ENCODE measurements at regions not wholly inside any gene's neighbourhood (a gene's known extent, or its start where the extent isn't known, plus 50 kb on each side); places are given as distances from the start of the nearest gene placed in this dataset.
"Not testable (repeated sequence)": the region's sequence is repeated elsewhere in the genome, so short reads cannot be mapped to it uniquely, and the experiment has no call there.

GRCh38 chr3:110969229-110970211 lies 102.1 kb upstream of the NECTIN3 start:
- H3K9me3 Mint-ChIP-seq: peaks cover 4 to 5% of the 10 kb centered on the region in 2 donors
- H3K36me3 Mint-ChIP-seq (ENCODE audit: insufficient read depth in 2 of 2): peaks cover 2 to 3% of the 10 kb centered on the region in 2 donors
- no peak overlapping the region for H3K27ac Mint-ChIP-seq
- no peak for DNase-seq
- ATAC-seq (replicated peaks in 1 of 2): no peak
- H3K27me3 Mint-ChIP-seq (ENCODE audit: low read depth): peaks cover 5% of the 10 kb centered on the region
- no peak overlapping the region for H3K4me3 Mint-ChIP-seq
- H3K4me1 Mint-ChIP-seq (ENCODE audit: low read depth): no peaks in the 10 kb centered on the region

- H3K36me3 Mint-ChIP-seq (ENCODE audit: insufficient read depth in 2 of 2): peaks cover 2 to 3% of the 10 kb centered on the region in 2 donors
- H3K27ac Mint-ChIP-seq: no peak overlapping the region
These were observed 100.5 kb upstream of the NECTIN3 start for GRCh38 chr3:110971010-110971601.

GRCh38 chr3:110973263-110973895 lies 98.2 kb upstream of the NECTIN3 start:
- ATAC-seq (replicated peaks in 1 of 2) (no peak), DNase-seq (no peak)
- Mint-ChIP-seq H3K9me3 (peaks cover 0 to 4% of the 10 kb centered on the region in 2 donors), H3K27ac (no peak overlapping the region), H3K27me3 (ENCODE audit: low read depth) (peaks cover 13% of the 10 kb centered on the region), H3K4me3 (no peak overlapping the region), H3K4me1 (ENCODE audit: low read depth) (no peaks in the 10 kb centered on the region), H3K36me3 (ENCODE audit: insufficient read depth in 2 of 2) (peaks cover 2 to 3% of the 10 kb centered on the region in 2 donors)

More at GRCh38 chr3:110971010-110971601, 100.5 kb upstream of the NECTIN3 start:
- Mint-ChIP-seq H3K4me3 (no peak overlapping the region), H3K27me3 (ENCODE audit: low read depth) (peaks cover 8% of the 10 kb centered on the region), H3K9me3 (peaks cover 3 to 4% of the 10 kb centered on the region in 2 donors), H3K4me1 (ENCODE audit: low read depth) (no peaks in the 10 kb centered on the region)
- ATAC-seq (replicated peaks in 1 of 2) (no peak), DNase-seq (no peak)

- Mint-ChIP-seq H3K27me3 (ENCODE audit: low read depth) (peaks cover 13% of the 10 kb centered on the region), H3K27ac (no peak overlapping the region), H3K4me1 (ENCODE audit: low read depth) (no peaks in the 10 kb centered on the region), H3K4me3 (no peak overlapping the region), H3K9me3 (peaks cover 0 to under 1% of the 10 kb centered on the region in 2 donors), H3K36me3 (ENCODE audit: insufficient read depth in 2 of 2) (no peaks in the 10 kb centered on the region)
- ATAC-seq (replicated peaks in 1 of 2): no peak
- no peak for DNase-seq
These were observed 96.7 kb upstream of the NECTIN3 start for GRCh38 chr3:110974902-110975301.

GRCh38 chr3:110984456-110985250 lies 87.0 kb upstream of the NECTIN3 start:
- Mint-ChIP-seq H3K27me3 (ENCODE audit: low read depth) (peaks cover 17% of the 10 kb centered on the region), H3K4me3 (no peak overlapping the region), H3K27ac (no peak overlapping the region), H3K36me3 (ENCODE audit: insufficient read depth in 2 of 2) (peaks cover 2 to 3% of the 10 kb centered on the region in 2 donors), H3K4me1 (ENCODE audit: low read depth) (no peaks in the 10 kb centered on the region), H3K9me3 (peaks cover 2 to 6% of the 10 kb centered on the region in 2 donors)
- ATAC-seq (replicated peaks in 1 of 2) (no peak), DNase-seq (no peak)

GRCh38 chr3:110989446-110989845 lies 82.2 kb upstream of the NECTIN3 start:
- peaks cover 5% of the 10 kb centered on the region in 2 donors for H3K9me3 Mint-ChIP-seq
- H3K36me3 Mint-ChIP-seq (ENCODE audit: insufficient read depth in 2 of 2): peaks cover 0 to 2% of the 10 kb centered on the region in 2 donors
- H3K27ac Mint-ChIP-seq: no peak overlapping the region
- peaks cover 21% of the 10 kb centered on the region for H3K27me3 Mint-ChIP-seq (ENCODE audit: low read depth)
- no peak overlapping the region for H3K4me3 Mint-ChIP-seq
- DNase-seq (no peak), ATAC-seq (replicated peaks in 1 of 2) (no peak)
- H3K4me1 Mint-ChIP-seq (ENCODE audit: low read depth): no peaks in the 10 kb centered on the region

GRCh38 chr3:110995461-110996231 lies 76.0 kb upstream of the NECTIN3 start:
- H3K9me3 Mint-ChIP-seq: peaks cover 0 to 5% of the 10 kb centered on the region in 2 donors
- H3K4me3 Mint-ChIP-seq: no peak overlapping the region
- ATAC-seq (replicated peaks in 1 of 2) (no peak), DNase-seq (no peak)
- no peaks in the 10 kb centered on the region for H3K4me1 Mint-ChIP-seq (ENCODE audit: low read depth)
- peaks cover 5% of the 10 kb centered on the region for H3K27me3 Mint-ChIP-seq (ENCODE audit: low read depth)
- no peak overlapping the region for H3K27ac Mint-ChIP-seq
- H3K36me3 Mint-ChIP-seq (ENCODE audit: insufficient read depth in 2 of 2): no peaks in the 10 kb centered on the region

- H3K27ac Mint-ChIP-seq, DNase-seq: not testable (repeated sequence)
These were observed 72.8 kb upstream of the NECTIN3 start for GRCh38 chr3:110998766-110999165.

GRCh38 chr3:111006485-111006884 lies 65.1 kb upstream of the NECTIN3 start:
- H3K36me3 Mint-ChIP-seq (ENCODE audit: insufficient read depth in 2 of 2); H3K4me3 Mint-ChIP-seq; DNase-seq; H3K27ac Mint-ChIP-seq; H3K4me1 Mint-ChIP-seq (ENCODE audit: low read depth); H3K27me3 Mint-ChIP-seq (ENCODE audit: low read depth); ATAC-seq (replicated peaks in 1 of 2); H3K9me3 Mint-ChIP-seq: not testable (repeated sequence)

More at GRCh38 chr3:110998766-110999165, 72.8 kb upstream of the NECTIN3 start:
- H3K4me3 Mint-ChIP-seq; ATAC-seq (replicated peaks in 1 of 2); H3K36me3 Mint-ChIP-seq (ENCODE audit: insufficient read depth in 2 of 2); H3K9me3 Mint-ChIP-seq; H3K27me3 Mint-ChIP-seq (ENCODE audit: low read depth); H3K4me1 Mint-ChIP-seq (ENCODE audit: low read depth): not testable (repeated sequence)

GRCh38 chr3:111012388-111013248 lies 59.0 kb upstream of the NECTIN3 start:
- Mint-ChIP-seq H3K4me1 (ENCODE audit: low read depth) (no peaks in the 10 kb centered on the region), H3K27me3 (ENCODE audit: low read depth) (peaks cover 8% of the 10 kb centered on the region), H3K4me3 (no peak overlapping the region), H3K9me3 (no peaks in the 10 kb centered on the region), H3K36me3 (ENCODE audit: insufficient read depth in 2 of 2) (no peaks in the 10 kb centered on the region), H3K27ac (no peak overlapping the region)
- peak; percentile 26 to 45 for ATAC-seq (replicated peaks in 1 of 2)
- DNase-seq: peak; percentile 8 to 10

All from activated T-cell treated with anti-CD3 and anti-CD28 coated beads, Interleukin-2, amount 50 U/mL, for 72 hours (primary cell).